GM12865 (cell line): ENCODE measurements at regions not wholly inside any gene's neighbourhood (a gene's known extent, or its start where the extent isn't known, plus 50 kb on each side); places are given as distances from the start of the nearest gene placed in this dataset.

ENCODE experiments used
- DNase-seq: peaks from one replicate; pipeline ENCODE4 v3.0.0; 2010; ENCODE audit warnings: low read depth
- H3K4me3 ChIP-seq: 2 replicates; pipeline ENCODE4 v1.5.1; 2011; ENCODE audit warnings: mild to moderate bottlenecking, low read depth, low read length, control low read depth
- TF ChIP-seq, protein P1 (sequence below): IDR thresholded peaks from 2 replicates; pipeline ENCODE4 v1.5.1; 2011; ENCODE audit warnings: low read length, control low read depth, low read depth, inconsistent platforms; ENCODE audit not compliant: insufficient read depth; ENCODE audit errors: missing control alignments

DNA sequence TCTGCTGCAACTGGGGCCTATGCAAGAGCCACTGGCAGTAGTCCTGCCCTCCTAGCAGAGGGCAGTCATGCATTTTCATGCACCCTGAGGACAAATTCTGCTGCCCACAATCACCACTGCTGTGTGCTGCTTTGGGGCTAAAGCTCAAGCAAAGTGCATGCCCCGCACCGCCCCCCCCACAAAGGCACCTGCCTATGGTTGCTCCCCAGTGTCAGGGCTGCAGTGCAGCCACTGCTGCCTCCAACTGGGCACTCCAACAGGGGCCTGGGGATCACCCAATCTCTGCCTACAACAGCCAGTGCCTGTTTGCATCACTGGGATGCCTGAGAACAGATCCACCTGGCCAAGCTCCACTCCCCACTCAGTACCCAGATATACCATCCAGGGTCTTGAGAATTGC, 417.0 kb downstream of the HTR7 start:
- DNase-seq: no peak
- TF ChIP-seq, protein P1, sequence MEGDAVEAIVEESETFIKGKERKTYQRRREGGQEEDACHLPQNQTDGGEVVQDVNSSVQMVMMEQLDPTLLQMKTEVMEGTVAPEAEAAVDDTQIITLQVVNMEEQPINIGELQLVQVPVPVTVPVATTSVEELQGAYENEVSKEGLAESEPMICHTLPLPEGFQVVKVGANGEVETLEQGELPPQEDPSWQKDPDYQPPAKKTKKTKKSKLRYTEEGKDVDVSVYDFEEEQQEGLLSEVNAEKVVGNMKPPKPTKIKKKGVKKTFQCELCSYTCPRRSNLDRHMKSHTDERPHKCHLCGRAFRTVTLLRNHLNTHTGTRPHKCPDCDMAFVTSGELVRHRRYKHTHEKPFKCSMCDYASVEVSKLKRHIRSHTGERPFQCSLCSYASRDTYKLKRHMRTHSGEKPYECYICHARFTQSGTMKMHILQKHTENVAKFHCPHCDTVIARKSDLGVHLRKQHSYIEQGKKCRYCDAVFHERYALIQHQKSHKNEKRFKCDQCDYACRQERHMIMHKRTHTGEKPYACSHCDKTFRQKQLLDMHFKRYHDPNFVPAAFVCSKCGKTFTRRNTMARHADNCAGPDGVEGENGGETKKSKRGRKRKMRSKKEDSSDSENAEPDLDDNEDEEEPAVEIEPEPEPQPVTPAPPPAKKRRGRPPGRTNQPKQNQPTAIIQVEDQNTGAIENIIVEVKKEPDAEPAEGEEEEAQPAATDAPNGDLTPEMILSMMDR: no peak

DNA sequence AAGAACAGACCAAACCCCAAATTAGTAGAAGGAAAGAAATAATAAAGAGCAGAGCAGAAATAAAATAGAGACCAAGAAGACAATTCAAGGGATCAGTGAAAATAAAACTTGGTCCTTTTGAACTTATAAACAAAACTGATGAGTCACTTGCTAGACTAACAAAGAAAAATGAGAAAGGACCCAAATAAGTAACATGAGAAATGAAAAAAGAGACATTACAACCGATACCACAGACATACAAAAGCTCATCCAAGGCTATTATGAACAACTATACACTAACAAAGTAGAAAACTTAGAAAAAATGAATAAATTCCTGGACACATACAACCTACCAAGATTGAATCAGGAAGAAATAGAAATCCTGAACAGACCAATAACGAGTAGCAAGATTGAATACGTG, 414.5 kb downstream of the HTR7 start:
- TF ChIP-seq, protein P1: no peak
- H3K4me3 ChIP-seq: no peak overlapping the region

More for the DNA sequence above, 417.0 kb downstream of the HTR7 start:
- H3K4me3 ChIP-seq: no peak overlapping the region

DNA sequence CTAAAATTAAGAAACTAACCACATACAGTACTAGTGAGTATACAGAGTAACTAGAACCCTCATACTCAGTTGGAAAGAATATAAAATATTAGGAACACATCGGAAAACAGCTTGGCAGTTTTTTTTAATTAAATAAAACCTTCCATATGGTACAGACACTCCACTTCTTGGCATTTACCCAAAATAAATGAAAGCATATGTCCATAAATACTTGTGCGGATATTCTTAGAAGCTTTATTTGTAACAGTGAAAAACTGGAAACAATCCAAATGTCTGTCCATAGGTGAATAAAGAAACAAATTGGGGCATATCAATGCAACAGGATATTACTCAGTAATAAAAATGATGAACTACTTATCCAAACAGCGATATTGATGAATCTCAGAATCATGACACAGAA, 410.0 kb downstream of the HTR7 start:
- TF ChIP-seq, protein P1: no peak
- no peak for DNase-seq
- no peak overlapping the region for H3K4me3 ChIP-seq

More for the DNA sequence above, 414.5 kb downstream of the HTR7 start:
- DNase-seq: no peak

DNA sequence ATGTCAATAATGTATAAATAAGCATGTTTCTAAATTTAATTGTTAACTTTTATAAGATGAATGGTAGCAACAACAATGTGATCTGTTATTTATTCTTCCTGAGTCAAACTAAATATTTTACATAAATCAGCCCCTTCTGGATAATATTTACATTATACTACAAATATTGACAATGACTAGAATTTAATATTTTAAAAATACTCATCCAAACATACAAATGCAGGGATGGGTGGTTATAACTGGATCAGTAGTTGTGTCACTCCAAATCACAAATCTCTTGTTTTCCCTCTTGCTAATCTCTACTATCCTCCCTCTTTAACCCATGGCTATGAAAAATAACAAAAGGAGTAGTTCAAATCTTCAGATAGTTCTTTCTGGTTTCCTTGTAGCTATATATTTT, 407.0 kb downstream of the HTR7 start:
- H3K4me3 ChIP-seq: no peak overlapping the region
- TF ChIP-seq, protein P1: no peak
- no peak for DNase-seq

DNA sequence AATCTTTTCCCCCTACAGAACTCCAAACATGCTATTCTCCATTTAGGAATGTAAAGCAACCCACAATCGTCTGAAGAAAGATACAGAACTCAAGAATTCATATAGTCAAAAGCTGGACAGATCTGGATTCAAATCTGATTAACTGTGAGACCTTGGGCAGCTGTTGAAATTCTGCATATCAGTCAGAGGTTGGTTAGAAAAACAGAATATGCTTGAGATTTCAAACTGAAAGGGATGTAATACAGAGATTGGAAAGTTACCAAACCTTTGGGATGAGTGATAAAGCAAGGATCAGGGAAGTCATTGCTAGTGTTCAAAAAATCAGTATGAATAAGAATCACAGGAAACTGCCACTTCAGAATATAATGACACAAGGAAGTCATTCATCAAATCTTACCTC, 406.6 kb downstream of the HTR7 start:
- DNase-seq: no peak
- no peak overlapping the region for H3K4me3 ChIP-seq
- TF ChIP-seq, protein P1: no peak

DNA sequence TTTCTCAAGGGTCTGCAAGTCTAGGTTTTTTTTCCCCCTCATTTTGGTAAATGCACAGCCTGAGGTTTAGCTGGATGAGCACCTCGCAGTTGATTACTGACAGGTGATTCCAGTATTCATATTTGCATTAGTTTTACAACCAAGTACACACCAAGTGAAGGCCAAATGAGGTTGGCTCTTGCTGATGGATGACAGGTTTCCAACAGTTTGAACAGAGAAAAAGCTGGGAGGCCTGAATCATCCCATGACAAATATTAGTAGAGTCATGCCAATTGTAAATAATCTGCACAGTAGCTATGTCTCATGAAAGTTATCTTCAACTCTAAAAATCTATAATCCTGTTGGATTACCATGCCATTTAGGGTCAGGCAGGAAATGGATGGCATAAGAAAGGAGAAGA, 399.8 kb downstream of the HTR7 start:
- TF ChIP-seq, protein P1: no peak
- no peak overlapping the region for H3K4me3 ChIP-seq
- DNase-seq: no peak

DNA sequence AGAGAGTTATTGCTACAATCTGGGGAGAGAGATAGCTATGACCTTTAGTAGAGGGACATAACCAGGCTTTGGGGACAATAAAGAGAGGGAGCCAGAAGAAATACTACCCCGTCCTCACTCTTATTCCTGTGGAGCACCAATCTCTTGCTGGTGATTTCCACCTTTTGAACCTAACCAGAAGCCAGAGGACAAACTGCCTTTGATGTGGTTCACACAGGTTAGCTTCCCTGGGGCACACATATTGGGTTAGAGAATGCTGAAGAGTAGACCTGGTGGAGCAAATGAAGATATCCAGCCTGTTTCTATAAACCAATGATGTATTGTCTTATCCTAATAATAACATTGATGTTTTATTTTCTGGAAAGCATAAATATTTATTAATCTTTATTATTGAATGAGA, 399.3 kb downstream of the HTR7 start:
- TF ChIP-seq, protein P1: no peak
- no peak for DNase-seq
- H3K4me3 ChIP-seq: no peak overlapping the region
